Neural cell (in vitro differentiated cells): ENCODE measurements at regions not wholly inside any gene's neighbourhood (a gene's known extent, or its start where the extent isn't known, plus 50 kb on each side); places are given as distances from the start of the nearest gene placed in this dataset.

Experiments
- H2AFZ ChIP-seq: fragments of 200-600, 300-800 bp; sonication (generic), shearing (Covaris generic); 2 replicates; pipeline ENCODE4 v1.6.0; 2014; ENCODE audit warnings: low read depth, mild to moderate bottlenecking, antibody characterized with exemption, low read length, moderate library complexity
- H3F3A ChIP-seq: fragments of 200-600 bp; shearing (Covaris generic); 2 replicates; pipeline ENCODE4 v1.6.1; 2016; ENCODE audit warnings: mild to moderate bottlenecking, moderate library complexity, mixed read lengths, antibody characterized with exemption, low read length; ENCODE audit not compliant: insufficient read depth, poor library complexity, severe bottlenecking
- H3K27ac ChIP-seq: fragments of 200-600, 300-800 bp; sonication (generic), shearing (Covaris generic); 2 replicates; pipeline ENCODE4 v1.5.1; 2014; ENCODE audit warnings: mild to moderate bottlenecking, low read length, moderate library complexity
- H3K27me3 ChIP-seq: fragments of 300-800, 200-600 bp; sonication (generic), shearing (Covaris generic); 2 replicates; pipeline ENCODE4 v1.6.0; 2014; ENCODE audit warnings: mild to moderate bottlenecking, low read depth, low read length, moderate library complexity; ENCODE audit not compliant: insufficient read depth
- H3K36me3 ChIP-seq: fragments of 300-800, 200-600 bp; sonication (generic), shearing (Covaris generic); 2 replicates; pipeline ENCODE4 v1.5.1; 2014; ENCODE audit warnings: mild to moderate bottlenecking, antibody characterized with exemption, low read length, moderate library complexity; ENCODE audit not compliant: insufficient read depth
- H3K4me2 ChIP-seq: fragments of 300-800, 200-600 bp; sonication (generic), shearing (Covaris generic); 2 replicates; pipeline ENCODE4 v1.6.0; 2014; ENCODE audit warnings: mild to moderate bottlenecking, low read length
- H3K4me3 ChIP-seq: fragments of 300-800, 200-600 bp; sonication (generic), shearing (Covaris generic); 2 replicates; pipeline ENCODE4 v1.5.1; 2014; ENCODE audit warnings: mild to moderate bottlenecking, low read length, moderate library complexity
- H3K79me2 ChIP-seq: fragments of 200-600 bp; shearing (Covaris generic); replicated peaks from 2 replicates; pipeline ENCODE4 v1.6.0; 2014; ENCODE audit warnings: mild to moderate bottlenecking, low read length, moderate library complexity; ENCODE audit not compliant: insufficient read depth
- H3K9ac ChIP-seq: fragments of 300-800, 200-600 bp; sonication (generic), shearing (Covaris generic); 2 replicates; pipeline ENCODE4 v1.6.1; 2016; ENCODE audit warnings: mild to moderate bottlenecking, low read length, mixed read lengths
- H3K9me2 ChIP-seq: fragments of 200-600 bp; shearing (Covaris generic); 2 replicates; pipeline ENCODE4 v1.6.1; 2016; ENCODE audit warnings: mild to moderate bottlenecking, low read length, mixed read lengths; ENCODE audit not compliant: insufficient read depth
- H3K9me3 ChIP-seq: fragments of 200-600, 300-800 bp; sonication (generic), shearing (Covaris generic); 2 replicates; pipeline ENCODE4 v1.6.1; 2016; ENCODE audit warnings: mild to moderate bottlenecking, mixed run types, low read length, moderate library complexity, mixed read lengths
- H4K20me1 ChIP-seq: fragments of 200-600 bp; shearing (Covaris generic); 2 replicates; pipeline ENCODE4 v1.6.1; 2016; ENCODE audit warnings: mild to moderate bottlenecking, mixed run types; ENCODE audit not compliant: insufficient read depth
- CTCF ChIP-seq: fragments of 450-650 bp; IDR thresholded peaks from 2 replicates; pipeline ENCODE4 v1.5.1; 2014; ENCODE audit warnings: antibody characterized with exemption, mild to moderate bottlenecking, moderate library complexity; ENCODE audit not compliant: poor library complexity, severe bottlenecking
- EP300 ChIP-seq: fragments of 450-650 bp; conservative IDR thresholded peaks from 2 replicates; pipeline ENCODE4 v1.6.1; 2014; ENCODE audit warnings: antibody characterized with exemption, mild to moderate bottlenecking, moderate library complexity; ENCODE audit not compliant: poor library complexity, severe bottlenecking
- EZH2 ChIP-seq: fragments of 200-600, 300-800 bp; shearing (Covaris generic), sonication (generic); IDR thresholded peaks from 2 replicates; pipeline ENCODE4 v1.6.1; 2014; ENCODE audit warnings: antibody characterized with exemption, low read length, borderline replicate concordance, mild to moderate bottlenecking; ENCODE audit not compliant: insufficient read depth, poor library complexity, severe bottlenecking
- MXI1 ChIP-seq: fragments of 450-650 bp; conservative IDR thresholded peaks from 2 replicates; pipeline ENCODE4 v1.6.1; 2014; ENCODE audit warnings: antibody characterized with exemption, mild to moderate bottlenecking; ENCODE audit not compliant: poor library complexity, severe bottlenecking
- POLR2AphosphoS5 ChIP-seq: IDR thresholded peaks from 2 replicates; pipeline ENCODE4 v1.6.1; 2012
- RAD21 ChIP-seq: fragments of 450-650 bp; conservative IDR thresholded peaks from 2 replicates; pipeline ENCODE4 v1.6.1; 2014; ENCODE audit warnings: antibody characterized with exemption, mild to moderate bottlenecking, moderate library complexity
- SMC3 ChIP-seq: fragments of 450-650 bp; conservative IDR thresholded peaks from 2 replicates; pipeline ENCODE4 v1.6.1; 2014; ENCODE audit warnings: antibody characterized with exemption, mild to moderate bottlenecking, moderate library complexity; ENCODE audit not compliant: poor library complexity
- TAF1 ChIP-seq: IDR thresholded peaks from 2 replicates; pipeline ENCODE4 v1.6.1; 2012; ENCODE audit warnings: low read depth
- TF ChIP-seq, protein P1 (sequence below): IDR thresholded peaks from 2 replicates; pipeline ENCODE4 v1.6.1; 2012; ENCODE audit warnings: borderline replicate concordance

- no peak for TF ChIP-seq SMC3
- TF ChIP-seq TAF1 = no peak
- TF ChIP-seq RAD21 = no peak
- no peak for TF ChIP-seq POLR2AphosphoS5
- no peak for TF ChIP-seq MXI1
- TF ChIP-seq EZH2 = no peak
- TF ChIP-seq CTCF = no peak
- no peak for TF ChIP-seq EP300
- TF ChIP-seq, protein P1, sequence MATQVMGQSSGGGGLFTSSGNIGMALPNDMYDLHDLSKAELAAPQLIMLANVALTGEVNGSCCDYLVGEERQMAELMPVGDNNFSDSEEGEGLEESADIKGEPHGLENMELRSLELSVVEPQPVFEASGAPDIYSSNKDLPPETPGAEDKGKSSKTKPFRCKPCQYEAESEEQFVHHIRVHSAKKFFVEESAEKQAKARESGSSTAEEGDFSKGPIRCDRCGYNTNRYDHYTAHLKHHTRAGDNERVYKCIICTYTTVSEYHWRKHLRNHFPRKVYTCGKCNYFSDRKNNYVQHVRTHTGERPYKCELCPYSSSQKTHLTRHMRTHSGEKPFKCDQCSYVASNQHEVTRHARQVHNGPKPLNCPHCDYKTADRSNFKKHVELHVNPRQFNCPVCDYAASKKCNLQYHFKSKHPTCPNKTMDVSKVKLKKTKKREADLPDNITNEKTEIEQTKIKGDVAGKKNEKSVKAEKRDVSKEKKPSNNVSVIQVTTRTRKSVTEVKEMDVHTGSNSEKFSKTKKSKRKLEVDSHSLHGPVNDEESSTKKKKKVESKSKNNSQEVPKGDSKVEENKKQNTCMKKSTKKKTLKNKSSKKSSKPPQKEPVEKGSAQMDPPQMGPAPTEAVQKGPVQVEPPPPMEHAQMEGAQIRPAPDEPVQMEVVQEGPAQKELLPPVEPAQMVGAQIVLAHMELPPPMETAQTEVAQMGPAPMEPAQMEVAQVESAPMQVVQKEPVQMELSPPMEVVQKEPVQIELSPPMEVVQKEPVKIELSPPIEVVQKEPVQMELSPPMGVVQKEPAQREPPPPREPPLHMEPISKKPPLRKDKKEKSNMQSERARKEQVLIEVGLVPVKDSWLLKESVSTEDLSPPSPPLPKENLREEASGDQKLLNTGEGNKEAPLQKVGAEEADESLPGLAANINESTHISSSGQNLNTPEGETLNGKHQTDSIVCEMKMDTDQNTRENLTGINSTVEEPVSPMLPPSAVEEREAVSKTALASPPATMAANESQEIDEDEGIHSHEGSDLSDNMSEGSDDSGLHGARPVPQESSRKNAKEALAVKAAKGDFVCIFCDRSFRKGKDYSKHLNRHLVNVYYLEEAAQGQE = no peak
- H3K79me2 ChIP-seq = no peaks in the 10 kb centered on the region
- no peak overlapping the region for H2AFZ ChIP-seq
- H4K20me1 ChIP-seq = no peaks in the 10 kb centered on the region
- no peaks in the 10 kb centered on the region for H3K36me3 ChIP-seq
- no peaks in the 10 kb centered on the region for H3K9me2 ChIP-seq
- no peak overlapping the region for H3K27ac ChIP-seq
- no peaks in the 10 kb centered on the region for H3F3A ChIP-seq
- no peaks in the 10 kb centered on the region for H3K27me3 ChIP-seq
- no peak overlapping the region for H3K4me3 ChIP-seq
- no peak overlapping the region for H3K9ac ChIP-seq
- H3K4me2 ChIP-seq = no peak overlapping the region
- H3K9me3 ChIP-seq = peaks cover 1% of the 10 kb centered on the region
Observed at GRCh38 chr15:85889956-85890619, 95.4 kb upstream of the KLHL25 start.

GRCh38 chr15:85890620-85890980 is 95.9 kb upstream of the KLHL25 start:
- Histone ChIP-seq H3K9ac (no peak overlapping the region), H3K4me2 (no peak overlapping the region), H3K9me2 (no peaks in the 10 kb centered on the region), H3K27ac (no peak overlapping the region), H3K79me2 (no peaks in the 10 kb centered on the region), H3K4me3 (no peak overlapping the region), H3F3A (no peaks in the 10 kb centered on the region), H3K9me3 (no peaks in the 10 kb centered on the region), H3K27me3 (no peaks in the 10 kb centered on the region), H2AFZ (no peak overlapping the region), H4K20me1 (no peaks in the 10 kb centered on the region), H3K36me3 (no peaks in the 10 kb centered on the region)
- no peak for TF ChIP-seq EP300
- no peak for TF ChIP-seq SMC3
- no peak for TF ChIP-seq RAD21
- TF ChIP-seq EZH2 = no peak
- TF ChIP-seq POLR2AphosphoS5 = no peak
- TF ChIP-seq, protein P1 = no peak
- no peak for TF ChIP-seq TAF1
- TF ChIP-seq MXI1 = no peak
- no peak for TF ChIP-seq CTCF
